CD8-positive, alpha-beta memory T cell (primary cell): ENCODE measurements at regions not wholly inside any gene's neighbourhood (a gene's known extent, or its start where the extent isn't known, plus 50 kb on each side); places are given as distances from the start of the nearest gene placed in this dataset.

Experiments used
- CTCF ChIA-PET: fragments of 350-600 bp; sonication (Branson Sonifier 250); formaldehyde crosslinking; loops from one replicate; lab custom pipeline; 2021; ENCODE audit warnings: antibody characterized with exemption; lab: Charles Lee
- POLR2A ChIA-PET: fragments of 350-600 bp; sonication (Branson Sonifier 250); formaldehyde crosslinking; loops from one replicate; lab custom pipeline; 2021; ENCODE audit warnings: antibody characterized with exemption; lab: Charles Lee
- DNase-seq, 5 donors: peaks; one replicate each; pipeline versions ENCODE4 v3.0.0 to v3.0.0-alpha.2; 2020 to 2022; ENCODE audit warnings: mixed read lengths in 1 of 5
- H3K27ac ChIP-seq: one replicate; pipeline ENCODE4 v1.7.0; 2013; ENCODE audit warnings: low read depth, mild to moderate bottlenecking, low read length, moderate library complexity
- H3K27me3 ChIP-seq: 2 replicates; pipeline ENCODE4 v1.7.0; 2013; ENCODE audit warnings: low read length, mild to moderate bottlenecking; ENCODE audit not compliant: insufficient read depth, poor library complexity, severe bottlenecking
- H3K36me3 ChIP-seq: 2 replicates; pipeline ENCODE4 v1.7.0; 2013; ENCODE audit warnings: mild to moderate bottlenecking, low read length, moderate library complexity; ENCODE audit not compliant: insufficient read depth
- H3K4me1 ChIP-seq: 2 replicates; pipeline ENCODE4 v1.7.0; 2013; ENCODE audit warnings: mild to moderate bottlenecking, low read length, moderate library complexity; ENCODE audit not compliant: insufficient read depth
- H3K4me3 ChIP-seq: 2 replicates; pipeline ENCODE4 v1.7.0; 2013; ENCODE audit warnings: mild to moderate bottlenecking, low read length
- H3K9me3 ChIP-seq: 2 replicates; pipeline ENCODE4 v1.7.0; 2013; ENCODE audit warnings: mild to moderate bottlenecking, low read length
- H3K27ac Mint-ChIP-seq, 8 donors: one replicate each; pipeline ENCODE4 v1.8.0; 2020 to 2021; ENCODE audit warnings: mixed read lengths in 8 of 8, mild to moderate bottlenecking in 6 of 8, inconsistent platforms in 3 of 8, moderate library complexity in 3 of 8
- H3K27me3 Mint-ChIP-seq, 2 donors: one replicate each; pipeline ENCODE4 v1.8.0; 2020 to 2021; ENCODE audit warnings: mixed read lengths in 2 of 2, mild to moderate bottlenecking in 1 of 2, moderate library complexity in 1 of 2
- H3K36me3 Mint-ChIP-seq, 3 donors: one replicate each; pipeline ENCODE4 v1.8.0; 2020 to 2021; ENCODE audit warnings: mixed read lengths in 3 of 3, inconsistent platforms in 1 of 3, mild to moderate bottlenecking in 1 of 3
- H3K4me1 Mint-ChIP-seq, 3 donors: one replicate each; pipeline ENCODE4 v1.8.0; 2020 to 2021; ENCODE audit warnings: mixed read lengths in 3 of 3, inconsistent platforms in 1 of 3, mild to moderate bottlenecking in 1 of 3
- H3K4me3 Mint-ChIP-seq, 7 donors: one replicate each; pipeline ENCODE4 v1.8.0; 2020 to 2021; ENCODE audit warnings: mixed read lengths in 7 of 7, mild to moderate bottlenecking in 6 of 7, moderate library complexity in 4 of 7, inconsistent platforms in 2 of 7
- H3K9me3 Mint-ChIP-seq, 5 donors: one replicate each; pipeline ENCODE4 v1.8.0; 2020 to 2022; ENCODE audit warnings: mixed read lengths in 5 of 5, mild to moderate bottlenecking in 3 of 5, moderate library complexity in 2 of 5, inconsistent platforms in 1 of 5

GRCh38 chr6:130676077-130676772, 151.0 kb upstream of the SMLR1 start:
- Histone ChIP-seq H3K27me3 (no peaks in the 10 kb centered on the region), H3K4me3 (no peak overlapping the region), H3K4me1 (no peaks in the 10 kb centered on the region), H3K27ac (no peak overlapping the region), H3K36me3 (no peaks in the 10 kb centered on the region), H3K9me3 (no peaks in the 10 kb centered on the region)
- ChIA-PET CTCF (interaction anchor here (0.9 kb wide), 1 partner anchor 20 kb away, joined by 3 read pairs; no protein-coding TSS in a partner anchor), POLR2A (no interaction called here)
- peaks cover 0 to 26% (median 7%) of the 10 kb centered on the region in 3 donors for H3K36me3 Mint-ChIP-seq
- H3K4me1 Mint-ChIP-seq: peaks cover 11 to 20% (median 15%) of the 10 kb centered on the region in 3 donors
- H3K9me3 Mint-ChIP-seq: peaks cover 7 to 18% (median 10%) of the 10 kb centered on the region in 5 donors
- peak overlapping the region in 2 of 8 donors; percentile 21 to 32 for H3K27ac Mint-ChIP-seq
- H3K27me3 Mint-ChIP-seq: no peaks in the 10 kb centered on the region
- H3K4me3 Mint-ChIP-seq: no peak overlapping the region
- no peak for DNase-seq

DNA sequence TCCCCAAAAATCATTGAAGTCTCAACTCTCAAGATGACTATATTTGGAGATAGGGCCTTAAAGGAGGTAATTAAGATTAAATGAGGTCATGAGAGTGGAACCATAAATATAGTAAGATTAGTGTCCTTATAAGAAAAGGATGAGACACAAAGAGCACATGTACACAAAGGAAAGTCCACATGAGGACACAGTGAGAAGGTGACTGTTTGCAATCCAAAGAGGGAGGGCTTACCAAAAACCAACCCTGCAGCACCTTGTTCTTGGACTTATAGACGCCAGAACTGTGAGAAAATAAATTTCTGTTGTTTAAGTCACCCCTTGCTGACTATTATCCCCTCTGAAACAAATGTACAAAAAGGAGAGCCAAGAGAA, 150.4 kb upstream of the SMLR1 start:
- ChIA-PET POLR2A (no interaction called here), CTCF (no interaction called here)
- no peak overlapping the region for H3K27ac Mint-ChIP-seq

GRCh38 chr6:130677312-130677711, 149.9 kb upstream of the SMLR1 start:
- no peaks in the 10 kb centered on the region for H3K4me1 ChIP-seq
- H3K9me3 Mint-ChIP-seq: peaks cover 7 to 18% (median 10%) of the 10 kb centered on the region in 5 donors
- no peak overlapping the region for H3K4me3 ChIP-seq
- no peak overlapping the region for H3K27ac Mint-ChIP-seq
- H3K4me3 Mint-ChIP-seq: no peak overlapping the region
- no peak overlapping the region for H3K27ac ChIP-seq
- ChIA-PET POLR2A (no interaction called here), CTCF (no interaction called here)
- no peaks in the 10 kb centered on the region for H3K27me3 ChIP-seq
- H3K36me3 ChIP-seq: no peaks in the 10 kb centered on the region
- H3K36me3 Mint-ChIP-seq: peaks cover 0 to 21% (median 7%) of the 10 kb centered on the region in 3 donors
- no peaks in the 10 kb centered on the region for H3K9me3 ChIP-seq
- H3K27me3 Mint-ChIP-seq: no peaks in the 10 kb centered on the region
- peaks cover 11 to 20% (median 15%) of the 10 kb centered on the region in 3 donors for H3K4me1 Mint-ChIP-seq
- no peak for DNase-seq

More for the DNA sequence above, 150.4 kb upstream of the SMLR1 start:
- Histone ChIP-seq H3K27ac (no peak overlapping the region), H3K36me3 (no peaks in the 10 kb centered on the region), H3K27me3 (no peaks in the 10 kb centered on the region), H3K9me3 (no peaks in the 10 kb centered on the region), H3K4me1 (no peaks in the 10 kb centered on the region), H3K4me3 (no peak overlapping the region)
- Mint-ChIP-seq H3K4me3 (peak overlapping the region in 1 of 7 donors; percentile 55), H3K36me3 (peaks cover 0 to 26% (median 7%) of the 10 kb centered on the region in 3 donors), H3K9me3 (peaks cover 7 to 18% (median 10%) of the 10 kb centered on the region in 5 donors), H3K27me3 (no peaks in the 10 kb centered on the region), H3K4me1 (peaks cover 11 to 20% (median 15%) of the 10 kb centered on the region in 3 donors)
- DNase-seq: no peak

- H3K9me3 ChIP-seq: no peaks in the 10 kb centered on the region
- Mint-ChIP-seq H3K27me3 (no peaks in the 10 kb centered on the region), H3K9me3 (peaks cover 7 to 18% (median 10%) of the 10 kb centered on the region in 5 donors), H3K36me3 (peaks cover 0 to 21% (median 7%) of the 10 kb centered on the region in 3 donors), H3K27ac (no peak overlapping the region), H3K4me1 (peaks cover 11 to 20% (median 15%) of the 10 kb centered on the region in 3 donors), H3K4me3 (no peak overlapping the region)
- no peaks in the 10 kb centered on the region for H3K36me3 ChIP-seq
- CTCF ChIA-PET: no interaction called here
- no peaks in the 10 kb centered on the region for H3K27me3 ChIP-seq
- H3K27ac ChIP-seq: no peak overlapping the region
- H3K4me1 ChIP-seq: no peaks in the 10 kb centered on the region
- no peak overlapping the region for H3K4me3 ChIP-seq
- no peak for DNase-seq
- POLR2A ChIA-PET: no interaction called here
Observed at GRCh38 chr6:130677766-130678165, 149.4 kb upstream of the SMLR1 start.

DNA sequence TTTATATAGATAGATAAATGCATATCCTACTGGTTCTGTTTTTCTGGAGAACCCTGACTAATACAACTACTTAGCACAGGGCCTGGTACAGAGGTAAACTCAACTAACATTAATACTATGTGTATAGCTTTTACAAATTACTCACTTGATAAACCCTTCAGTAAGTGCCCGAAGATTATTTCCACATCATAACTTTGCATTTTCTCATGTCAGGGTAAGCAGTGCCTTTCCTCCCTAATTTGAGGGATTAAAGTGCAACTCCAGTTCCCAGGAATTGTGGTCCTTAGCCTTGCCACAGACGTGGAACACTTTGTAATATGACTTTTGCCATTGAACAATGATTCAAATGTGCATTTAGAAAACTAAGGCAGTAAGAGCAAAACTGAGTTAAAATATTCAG, 147.5 kb upstream of the SMLR1 start:
- H3K27me3 ChIP-seq: no peaks in the 10 kb centered on the region
- H3K4me1 ChIP-seq: no peaks in the 10 kb centered on the region
- H3K9me3 ChIP-seq: no peaks in the 10 kb centered on the region
- peaks cover 0 to 21% (median 7%) of the 10 kb centered on the region in 3 donors for H3K36me3 Mint-ChIP-seq
- POLR2A ChIA-PET: no interaction called here
- CTCF ChIA-PET: interaction anchor here (1.1 kb wide), 1 partner anchor 18 kb away, joined by 3 read pairs; no protein-coding TSS in a partner anchor
- no peaks in the 10 kb centered on the region for H3K36me3 ChIP-seq
- no peak for DNase-seq
- H3K27ac Mint-ChIP-seq: no peak overlapping the region
- peaks cover 11 to 20% (median 15%) of the 10 kb centered on the region in 3 donors for H3K4me1 Mint-ChIP-seq
- H3K27ac ChIP-seq: no peak overlapping the region
- H3K9me3 Mint-ChIP-seq: peaks cover 7 to 18% (median 10%) of the 10 kb centered on the region in 5 donors
- H3K27me3 Mint-ChIP-seq: no peaks in the 10 kb centered on the region
- no peak overlapping the region for H3K4me3 ChIP-seq
- no peak overlapping the region for H3K4me3 Mint-ChIP-seq

GRCh38 chr6:130680116-130680515, 147.1 kb upstream of the SMLR1 start:
- H3K36me3 Mint-ChIP-seq: peaks cover 0 to 21% (median 7%) of the 10 kb centered on the region in 3 donors
- no peak overlapping the region for H3K4me3 ChIP-seq
- peaks cover 7 to 18% (median 10%) of the 10 kb centered on the region in 5 donors for H3K9me3 Mint-ChIP-seq
- DNase-seq: no peak
- POLR2A ChIA-PET: no interaction called here
- H3K27ac Mint-ChIP-seq: no peak overlapping the region
- H3K36me3 ChIP-seq: no peaks in the 10 kb centered on the region
- no peaks in the 10 kb centered on the region for H3K9me3 ChIP-seq
- no peak overlapping the region for H3K27ac ChIP-seq
- CTCF ChIA-PET: interaction anchor here (1.1 kb wide), 1 partner anchor 18 kb away, joined by 3 read pairs; no protein-coding TSS in a partner anchor
- H3K4me3 Mint-ChIP-seq: no peak overlapping the region
- no peaks in the 10 kb centered on the region for H3K27me3 ChIP-seq
- H3K4me1 ChIP-seq: no peaks in the 10 kb centered on the region
- peaks cover 10 to 17% (median 12%) of the 10 kb centered on the region in 3 donors for H3K4me1 Mint-ChIP-seq
- H3K27me3 Mint-ChIP-seq: no peaks in the 10 kb centered on the region

- H3K4me3 ChIP-seq: no peak overlapping the region
- H3K27ac ChIP-seq: no peak overlapping the region
- no peaks in the 10 kb centered on the region for H3K36me3 ChIP-seq
- H3K27me3 ChIP-seq: no peaks in the 10 kb centered on the region
- Mint-ChIP-seq H3K4me3 (no peak overlapping the region), H3K27ac (no peak overlapping the region), H3K36me3 (peaks cover 0 to 21% (median 7%) of the 10 kb centered on the region in 3 donors), H3K9me3 (peaks cover 7 to 18% (median 10%) of the 10 kb centered on the region in 5 donors), H3K27me3 (no peaks in the 10 kb centered on the region), H3K4me1 (peaks cover 5 to 9% (median 6%) of the 10 kb centered on the region in 3 donors)
- POLR2A ChIA-PET: no interaction called here
- no peaks in the 10 kb centered on the region for H3K4me1 ChIP-seq
- DNase-seq: no peak
- H3K9me3 ChIP-seq: no peaks in the 10 kb centered on the region
- CTCF ChIA-PET: no interaction called here
Observed at GRCh38 chr6:130681028-130681427, 146.2 kb upstream of the SMLR1 start.

DNA sequence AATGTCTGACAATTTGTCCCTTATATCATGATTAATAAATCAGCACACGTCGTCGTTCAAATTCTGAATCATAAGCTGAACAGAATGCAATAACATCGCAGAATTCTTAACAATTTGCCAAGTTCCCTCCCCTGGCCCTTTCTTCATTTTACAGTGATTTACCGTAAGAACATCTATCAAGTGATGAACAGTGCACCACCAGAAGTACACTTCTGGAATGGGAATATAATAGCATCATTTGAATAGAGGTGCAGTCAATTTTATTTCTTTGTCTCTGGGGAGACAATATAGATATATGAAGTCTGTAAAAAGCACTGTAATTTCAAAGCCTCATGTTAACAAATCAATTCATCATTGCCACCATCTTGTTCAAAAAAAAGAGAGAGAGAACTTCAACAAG, 145.1 kb upstream of the SMLR1 start:
- CTCF ChIA-PET: no interaction called here
- Histone ChIP-seq H3K27me3 (no peaks in the 10 kb centered on the region), H3K4me3 (no peak overlapping the region), H3K9me3 (no peaks in the 10 kb centered on the region), H3K27ac (no peak overlapping the region), H3K36me3 (no peaks in the 10 kb centered on the region), H3K4me1 (no peaks in the 10 kb centered on the region)
- Mint-ChIP-seq H3K36me3 (peaks cover 0 to 17% (median 4%) of the 10 kb centered on the region in 3 donors), H3K4me3 (no peak overlapping the region), H3K4me1 (no peaks in the 10 kb centered on the region), H3K27ac (no peak overlapping the region), H3K27me3 (no peaks in the 10 kb centered on the region), H3K9me3 (peaks cover 6 to 14% (median 9%) of the 10 kb centered on the region in 5 donors)
- DNase-seq: no peak
- POLR2A ChIA-PET: no interaction called here
